Fibroblast of lung (primary cell): ENCODE measurements at regions not wholly inside any gene's neighbourhood (a gene's known extent, or its start where the extent isn't known, plus 50 kb on each side); places are given as distances from the start of the nearest gene placed in this dataset.

Experiments
- CTCF ChIP-seq, 2 donors: IDR thresholded peaks in 1 of 2; conservative IDR thresholded peaks in 1 of 2; 1 replicate in 1 of 2; 2 replicates in 1 of 2; pipeline ENCODE4 v1.5.1; 2011 to 2012; ENCODE audit warnings: low read length in 2 of 2, control low read depth in 1 of 2, inconsistent platforms in 1 of 2, low read depth in 1 of 2, mild to moderate bottlenecking in 1 of 2
- EZH2 ChIP-seq: IDR thresholded peaks from 2 replicates; pipeline ENCODE4 v1.5.1; 2012; ENCODE audit warnings: low read length, control low read depth, mild to moderate bottlenecking; ENCODE audit errors: missing control alignments

DNA sequence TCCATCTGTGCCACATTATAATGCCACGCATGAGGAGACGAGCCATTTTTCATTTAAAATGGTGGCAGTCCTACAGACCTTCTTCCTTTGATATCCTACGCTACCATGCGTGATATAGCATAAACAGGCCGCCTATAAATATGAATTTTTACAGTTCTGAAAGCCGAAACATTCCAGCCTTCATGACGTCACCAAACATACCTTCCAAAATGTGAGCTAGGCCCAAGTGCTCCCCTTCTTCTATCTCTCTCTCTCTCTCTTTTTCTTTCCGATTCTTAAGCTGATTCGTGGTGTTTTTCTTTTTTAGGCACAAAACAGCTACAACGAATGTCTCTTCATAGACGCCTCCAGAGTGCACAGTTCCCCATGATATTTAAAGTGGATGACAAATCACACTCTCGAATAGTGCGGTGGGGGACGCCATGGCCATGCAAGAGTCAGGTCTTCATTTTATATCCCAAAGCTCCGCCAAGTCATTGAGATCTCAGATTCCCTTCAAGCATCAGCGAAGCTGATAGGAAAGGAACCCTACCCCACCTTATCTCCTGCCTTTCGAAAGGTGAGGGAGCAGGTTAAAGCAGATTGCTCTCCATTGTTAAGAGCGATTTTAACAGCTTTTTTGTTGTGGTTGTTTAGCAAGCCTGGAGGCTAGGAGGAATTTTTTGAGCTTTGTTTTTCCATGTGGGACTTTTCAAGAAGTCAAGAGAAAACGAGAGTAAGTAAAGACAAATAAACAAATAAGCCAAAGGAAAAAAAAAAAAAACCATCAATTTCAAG is 436.3 kb downstream of the CMPK2 start:
- TF ChIP-seq CTCF (conservative IDR thresholded peaks at IDR 0.05 in 1 of 2, IDR thresholded peaks at IDR 0.05 in 1 of 2; ENCODE audit: low read depth in 1 of 2, low read length in 2 of 2), result no peak
- no peak for TF ChIP-seq EZH2
